H1 (cell line): ENCODE measurements at regions not wholly inside any gene's neighbourhood (a gene's known extent, or its start where the extent isn't known, plus 50 kb on each side); places are given as distances from the start of the nearest gene placed in this dataset.

Experiments used
- EP300 ChIP-seq, 2 experiments: IDR thresholded peaks; 1 replicate in 1 of 2; 2 replicates in 1 of 2; pipeline ENCODE4 v1.6.1; 2011 to 2012; ENCODE audit warnings: low read depth in 2 of 2, low read length in 2 of 2, mild to moderate bottlenecking in 2 of 2, borderline replicate concordance in 1 of 2, inconsistent platforms in 1 of 2, moderate library complexity in 1 of 2
- EZH2 ChIP-seq: fragments of 200-600 bp; sonication (generic); IDR thresholded peaks from 2 replicates; pipeline ENCODE4 v1.7.1; 2012; ENCODE audit warnings: low read depth, mild to moderate bottlenecking, moderate library complexity, low read length, inconsistent platforms; ENCODE audit not compliant: severe bottlenecking
- POU5F1 ChIP-seq: IDR thresholded peaks from 2 replicates; pipeline ENCODE4 v1.6.1; 2011; ENCODE audit warnings: low read depth, mild to moderate bottlenecking, low read length, moderate library complexity
- RAD21 ChIP-seq, 2 experiments: IDR thresholded peaks in 1 of 2; conservative IDR thresholded peaks in 1 of 2; 2 replicates each; pipeline ENCODE4 v1.6.1; 2011; ENCODE audit warnings: low read depth in 2 of 2, low read length in 2 of 2, improper control_type of control experiment in 1 of 2, inconsistent platforms in 1 of 2, mild to moderate bottlenecking in 1 of 2, moderate library complexity in 1 of 2
- RNF2 ChIP-seq: fragments of 200-900, 300-1000 bp; sonication (generic); IDR thresholded peaks from 2 replicates; pipeline ENCODE4 v1.7.1; 2016; ENCODE audit warnings: borderline replicate concordance, low read depth, mild to moderate bottlenecking, antibody characterized with exemption, low read length; ENCODE audit not compliant: poor library complexity, severe bottlenecking; ENCODE audit errors: missing control alignments
- SIRT6 ChIP-seq: IDR thresholded peaks from one replicate; pipeline ENCODE4 v1.7.1; 2012; ENCODE audit warnings: low read length, inconsistent platforms
- SP2 ChIP-seq: IDR thresholded peaks from 2 replicates; pipeline ENCODE4 v1.6.1; 2012; ENCODE audit warnings: mild to moderate bottlenecking, low read length, inconsistent platforms

- TF ChIP-seq RAD21 (IDR thresholded peaks at IDR 0.05 in 1 of 2, conservative IDR thresholded peaks at IDR 0.05 in 1 of 2; ENCODE audit: low read depth in 2 of 2, low read length in 2 of 2): no peak
- no peak for TF ChIP-seq RNF2
- no peak for TF ChIP-seq EZH2
- TF ChIP-seq SIRT6: no peak
- no peak for TF ChIP-seq EP300 (IDR thresholded peaks at IDR 0.05; ENCODE audit: borderline replicate concordance in 1 of 2, low read depth in 2 of 2, low read length in 2 of 2)
- TF ChIP-seq POU5F1: no peak
- TF ChIP-seq SP2: no peak
- TF ChIP-seq, all 59 proteins: peak for 0
Observed at GRCh38 chr16:80274576-80275191, 266.1 kb upstream of the DYNLRB2 start (continued).
